ENCODE measurements at regions not wholly inside any gene's neighbourhood (a gene's known extent, or its start where the extent isn't known, plus 50 kb on each side); places are given as distances from the start of the nearest gene placed in this dataset.

DNA sequence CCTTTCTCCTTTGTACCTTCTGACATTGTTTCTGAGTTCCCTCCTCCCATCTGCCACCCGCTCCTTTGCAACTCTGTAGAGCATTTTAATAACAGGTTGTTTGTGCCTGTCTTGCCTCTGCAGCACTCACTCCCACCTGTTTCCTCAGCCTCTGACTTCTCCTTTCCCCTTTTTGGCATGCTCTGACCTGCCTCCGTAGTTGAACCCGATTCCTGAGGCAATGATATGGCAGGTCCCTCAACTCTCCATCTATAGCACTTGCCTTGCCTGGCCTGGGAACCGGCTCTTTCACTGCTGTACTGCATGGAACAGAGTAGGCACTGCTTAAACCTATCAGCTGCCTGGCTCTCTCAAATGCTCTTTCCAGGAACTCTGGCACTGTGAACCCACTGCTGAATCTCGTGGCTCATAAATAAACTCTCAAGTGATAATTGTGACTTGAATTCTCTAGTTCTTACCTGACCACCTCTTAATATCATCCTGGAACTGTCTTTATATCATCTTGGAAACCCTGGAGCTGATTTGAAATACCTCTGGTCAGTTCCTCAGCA is 50.3 kb downstream of the UTRN start:
- DNase-seq: no peak

- no peak for DNase-seq
These were observed 50.8 kb downstream of the UTRN start for GRCh38 chr6:144335914-144336313.

- no peak for DNase-seq
These were observed 51.8 kb downstream of the UTRN start for GRCh38 chr6:144336900-144337299.

DNA sequence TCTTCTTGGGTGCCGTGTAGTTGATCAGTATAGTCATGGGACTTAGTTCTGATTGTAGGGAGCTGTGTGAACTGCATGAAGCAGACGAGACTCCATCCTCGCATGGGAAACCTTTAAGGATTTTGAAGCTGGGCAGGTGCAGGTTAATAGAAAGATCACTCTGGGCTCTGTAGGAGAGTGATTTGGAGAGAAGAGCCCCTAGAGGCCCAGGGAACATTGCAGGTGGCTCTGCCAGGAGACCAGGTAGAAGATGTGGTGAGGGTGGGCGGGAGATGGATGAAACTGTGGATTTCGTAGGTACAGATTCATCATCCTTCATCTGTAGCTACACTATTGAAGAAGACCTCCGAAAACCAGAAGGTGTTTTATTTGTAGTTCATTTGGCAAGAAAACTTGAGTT is 53.3 kb downstream of the UTRN start:
- DNase-seq: no peak

GRCh38 chr6:144338951-144339700 is 54.0 kb downstream of the UTRN start:
- DNase-seq: no peak

GRCh38 chr6:144339859-144340452 is 54.8 kb downstream of the UTRN start:
- no peak for DNase-seq

DNA sequence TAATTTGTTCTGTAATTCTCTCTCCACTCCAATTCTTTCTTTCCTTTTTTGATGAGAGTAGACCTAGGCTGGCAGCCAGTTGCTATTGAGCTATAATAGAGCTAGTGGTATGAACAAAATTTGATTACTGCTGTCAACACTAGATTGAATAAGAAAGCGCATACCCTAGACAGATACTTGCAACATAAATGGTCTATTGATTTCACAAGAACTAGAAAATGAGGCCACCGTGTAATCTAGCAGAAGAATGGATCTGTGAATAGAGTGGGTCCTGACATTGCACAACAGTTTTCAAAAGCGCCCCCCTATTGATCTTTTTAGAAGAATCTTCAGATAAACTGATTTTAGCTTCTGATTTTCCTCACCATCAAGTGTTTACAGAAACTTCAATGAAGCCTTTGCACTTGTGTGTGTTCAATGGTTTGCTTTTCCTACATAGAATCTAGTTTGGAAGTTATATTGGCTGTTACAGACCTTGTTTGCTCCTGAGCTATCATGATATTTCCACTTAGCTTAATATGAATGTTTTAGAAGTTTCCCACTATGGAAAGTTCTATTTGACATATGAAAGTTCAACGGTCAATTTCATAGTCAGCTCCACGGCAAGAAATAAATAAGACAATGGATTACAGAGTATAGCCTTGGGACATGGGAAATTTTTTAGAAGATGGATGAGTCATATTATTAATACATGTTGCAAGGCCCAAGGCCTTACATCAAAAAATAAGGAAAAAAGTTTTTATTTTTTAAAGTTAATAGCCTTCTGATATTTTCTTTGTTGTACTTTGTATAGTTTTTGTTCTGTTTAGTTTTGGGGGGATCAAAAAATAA is 55.6 kb downstream of the UTRN start:
- DNase-seq: no peak

DNA sequence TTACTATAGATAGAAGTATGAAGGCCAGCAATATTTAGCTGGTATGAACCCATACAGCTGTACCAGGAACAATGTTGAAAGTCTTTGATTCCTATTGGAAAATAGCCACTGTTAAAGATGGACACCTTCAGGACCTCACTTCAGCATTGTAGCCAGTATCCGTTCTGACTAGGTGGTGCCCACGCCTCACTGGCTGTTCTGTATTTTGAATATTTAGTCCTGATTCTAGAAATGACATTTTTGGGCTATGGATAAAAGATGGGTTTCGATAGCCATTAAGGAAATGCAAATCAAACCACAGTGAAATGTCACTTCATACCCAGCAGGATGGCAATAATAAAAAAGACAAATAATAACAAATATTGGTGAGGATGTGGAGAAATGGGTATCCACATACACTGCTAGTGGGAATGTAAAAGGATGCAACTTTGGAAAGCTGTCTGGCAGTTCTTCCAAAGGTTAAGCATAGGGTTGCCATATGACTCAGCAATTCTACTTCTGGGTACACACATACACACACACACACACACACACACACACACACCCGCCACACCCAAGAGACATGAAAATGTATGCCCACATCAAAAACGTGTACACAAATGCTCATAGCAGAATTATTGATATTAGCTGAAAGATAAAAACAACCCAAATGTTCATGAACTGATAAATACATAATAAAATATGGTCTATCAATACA is 56.8 kb downstream of the UTRN start:
- DNase-seq: no peak

DNA sequence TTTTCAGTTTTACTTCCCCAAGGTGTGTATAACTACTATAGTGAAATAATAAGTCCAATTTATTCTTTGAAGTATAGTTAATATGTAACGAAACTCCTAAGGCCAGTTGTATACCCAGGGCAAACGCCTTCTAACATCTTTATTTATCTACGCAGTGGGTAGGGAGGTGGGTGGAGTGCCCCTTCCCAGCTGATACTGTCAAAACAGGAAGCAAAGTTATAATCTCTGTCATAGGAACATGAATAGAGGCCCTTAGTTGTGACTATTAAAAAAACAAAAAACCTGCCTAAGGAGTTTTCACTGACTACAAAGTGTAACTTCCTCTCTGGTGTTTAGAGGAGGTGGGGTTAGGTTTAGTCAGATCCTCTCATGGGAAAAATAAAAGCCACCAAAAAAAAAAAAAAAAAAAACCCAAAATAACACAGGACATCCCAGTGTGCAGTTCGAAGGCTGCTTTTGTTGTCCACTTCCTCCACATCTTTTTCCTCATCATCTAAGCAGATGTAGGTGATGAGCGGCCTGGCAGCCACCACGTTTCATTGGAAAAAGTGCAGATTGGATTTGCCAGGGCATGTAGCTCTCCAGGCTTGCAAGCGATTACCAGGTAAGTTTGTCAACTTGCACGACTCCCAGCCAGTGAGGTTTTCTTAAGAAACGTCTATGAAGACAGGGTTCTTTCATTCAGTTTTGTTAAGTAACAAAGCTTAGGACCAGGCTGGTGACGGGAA is 58.7 kb downstream of the UTRN start:
- no peak for DNase-seq

DNA sequence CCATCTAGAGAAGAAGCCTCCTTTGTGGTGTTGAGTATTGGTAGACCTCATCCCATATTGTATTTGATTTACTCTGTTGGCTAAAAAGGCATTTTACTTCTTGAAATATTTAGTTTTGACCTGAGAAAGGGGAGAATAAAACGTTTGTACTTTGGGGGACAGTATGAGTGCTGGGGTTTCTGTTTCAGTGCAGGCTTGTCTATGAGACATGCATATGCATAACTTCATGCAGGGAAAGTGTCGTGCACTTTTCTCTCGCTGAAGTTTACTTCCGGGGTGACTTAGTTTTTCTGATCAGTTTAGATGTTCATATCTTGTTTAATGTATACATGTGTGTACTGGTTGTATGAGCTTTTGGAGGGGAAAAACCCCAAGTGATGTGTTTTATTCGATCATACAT is 59.5 kb downstream of the UTRN start:
- DNase-seq: no peak

- DNase-seq: no peak
These were observed 60.3 kb downstream of the UTRN start for GRCh38 chr6:144345451-144345850.

- DNase-seq: peak; percentile 79
These were observed 61.7 kb downstream of the UTRN start for GRCh38 chr6:144346719-144347447.

DNA sequence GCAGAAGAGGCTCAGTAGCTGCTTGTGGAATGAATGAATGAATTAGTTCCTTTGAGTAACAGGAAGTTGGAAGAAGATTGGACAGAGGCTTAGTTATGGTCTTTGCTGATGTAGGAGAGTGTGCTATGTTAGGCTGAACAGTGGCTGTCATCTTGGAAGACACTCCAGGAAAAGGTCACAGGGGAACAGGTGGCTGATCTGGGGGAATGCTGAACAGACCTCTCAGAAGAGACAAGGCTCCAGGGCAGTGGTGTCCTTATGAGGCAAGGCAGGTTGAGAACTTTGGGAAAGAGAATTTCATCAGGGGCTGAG is 62.3 kb downstream of the UTRN start:
- no peak for DNase-seq

- DNase-seq: no peak
These were observed 62.8 kb downstream of the UTRN start for GRCh38 chr6:144347933-144348332.

DNA sequence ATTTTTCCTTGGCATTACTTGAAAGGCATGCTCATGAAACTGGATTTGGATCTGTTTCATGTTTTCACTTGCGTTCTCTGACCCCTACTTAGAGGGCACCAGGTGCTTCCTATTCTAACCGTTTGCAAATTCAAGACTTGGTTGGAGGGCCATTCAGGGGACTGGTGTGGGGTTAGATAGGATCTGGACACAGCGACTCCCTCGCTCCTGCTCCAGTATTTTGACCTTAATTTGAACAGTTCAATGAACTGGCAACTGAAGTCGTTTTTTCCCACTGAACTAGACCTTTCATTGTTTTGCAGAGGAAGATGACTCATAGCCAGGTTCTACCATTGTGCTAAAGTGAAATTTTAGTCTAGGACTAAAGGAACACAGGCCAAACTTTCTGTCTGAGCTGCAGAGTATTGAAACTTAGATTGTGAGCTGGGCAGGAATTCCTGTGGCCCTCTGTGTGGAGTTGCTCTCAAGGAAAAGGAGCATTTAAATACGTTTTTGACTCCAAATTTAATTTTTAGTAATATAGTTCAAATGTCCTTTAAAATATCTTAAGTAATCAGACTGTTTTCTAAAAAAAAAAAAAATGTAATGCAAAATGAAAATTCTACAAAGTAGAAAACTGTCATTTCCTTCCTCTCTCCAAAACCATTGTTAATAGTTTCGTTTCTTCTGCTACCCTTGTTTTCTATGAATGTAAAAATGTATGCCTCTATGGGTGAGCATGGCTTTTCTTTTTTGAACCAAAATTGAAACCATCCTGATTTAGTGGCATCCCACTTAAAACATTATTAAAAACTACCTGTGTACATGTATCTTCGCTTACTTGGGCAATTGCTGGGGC is 64.8 kb downstream of the UTRN start:
- peak; percentile 67 for DNase-seq

DNA sequence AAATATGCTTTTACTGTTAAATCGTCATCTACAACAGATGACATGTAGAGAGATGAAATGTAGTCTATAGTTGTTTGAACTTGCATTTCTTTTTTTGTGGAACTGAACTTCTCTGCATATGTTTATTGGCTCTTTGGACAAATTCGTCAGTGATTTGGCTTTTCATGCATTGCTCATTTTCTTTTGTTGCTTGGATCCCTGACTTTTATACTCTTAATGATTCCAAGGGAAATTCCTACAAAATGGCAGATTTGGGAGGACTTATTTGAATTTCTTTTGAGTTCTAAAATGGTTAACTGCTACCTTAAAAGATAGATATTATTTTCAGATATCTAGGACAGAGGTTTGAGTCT is 65.4 kb downstream of the UTRN start:
- no peak for DNase-seq

DNA sequence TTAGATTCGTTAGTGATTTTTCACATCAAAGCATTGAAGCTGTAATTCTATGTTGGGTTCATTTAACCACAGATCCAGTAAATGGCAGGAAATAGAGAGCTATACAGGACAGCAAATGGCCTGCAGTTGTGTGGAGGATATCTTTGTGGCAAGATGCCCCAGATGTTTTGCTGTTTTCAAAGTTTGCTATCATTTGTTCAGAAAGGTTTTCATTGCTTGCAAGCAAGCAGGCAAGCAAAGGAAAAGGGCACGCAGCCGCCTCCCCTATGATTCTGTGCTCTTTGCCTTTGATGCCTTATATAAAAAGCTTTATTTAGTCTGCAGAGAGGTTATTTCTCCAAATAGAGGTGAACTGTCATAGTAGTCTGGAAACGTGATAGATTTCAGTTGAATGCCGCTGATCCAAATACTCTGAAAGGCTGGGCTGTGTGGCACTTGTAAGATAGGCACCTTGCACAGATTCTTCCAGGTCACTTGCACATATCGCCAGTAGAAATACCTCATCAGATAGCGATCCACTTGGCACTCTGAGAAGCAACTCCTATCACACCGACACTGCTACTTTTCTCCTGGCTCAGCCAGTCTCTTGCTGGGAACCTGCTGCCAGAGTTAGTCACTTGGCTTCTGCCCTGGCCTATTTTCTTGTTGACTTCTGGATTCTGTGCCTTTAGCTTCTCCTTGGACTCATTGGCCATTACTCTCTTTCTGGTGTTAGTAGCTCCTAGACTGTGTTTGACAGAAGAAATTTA is 66.4 kb downstream of the UTRN start:
- DNase-seq: no peak

GRCh38 chr6:144352331-144352730 is 67.2 kb downstream of the UTRN start:
- no peak for DNase-seq

DNA sequence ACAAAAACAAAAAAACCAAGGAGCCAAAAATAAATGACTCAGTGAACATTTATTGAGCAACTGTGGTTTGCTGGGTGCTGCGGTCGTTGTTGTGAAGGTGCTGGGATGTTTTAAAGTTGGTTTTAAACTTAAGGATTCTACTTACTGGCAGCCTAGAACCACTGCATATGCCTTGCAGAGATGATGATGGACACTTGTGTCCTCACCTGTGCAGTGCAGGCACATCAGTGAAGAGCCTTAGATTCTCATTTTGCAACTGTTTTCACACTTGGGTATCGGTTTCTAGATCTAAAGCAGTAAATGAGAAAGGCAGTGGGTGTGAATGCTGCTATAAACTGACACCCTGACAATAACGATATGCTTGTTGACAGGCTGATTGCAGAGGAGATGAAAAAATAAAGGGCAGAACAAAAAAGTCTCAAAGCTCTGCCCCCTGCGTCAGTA is 68.8 kb downstream of the UTRN start:
- DNase-seq: no peak

DNA sequence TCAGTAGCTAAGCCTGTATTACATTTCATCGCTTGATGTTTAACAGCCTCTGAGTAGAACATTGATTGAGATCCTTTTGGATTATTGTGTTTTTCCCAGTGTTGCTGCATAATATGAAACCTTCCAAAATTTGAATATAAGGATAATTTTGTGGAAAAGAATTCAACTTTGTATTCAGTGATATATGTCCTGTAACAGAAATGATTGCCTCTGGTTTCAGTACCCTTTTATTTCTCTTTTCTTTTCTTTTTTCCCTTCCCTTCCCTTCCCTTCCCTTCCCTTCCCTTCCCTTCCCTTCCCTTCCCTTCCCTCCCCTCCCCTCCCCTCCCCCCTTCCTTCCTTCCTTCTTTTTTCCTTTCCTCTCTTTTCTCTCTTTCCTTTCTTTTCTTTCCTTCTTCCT is 74.6 kb downstream of the UTRN start:
- DNase-seq: no peak

All from islet precursor cell (in vitro differentiated cells).